Left lung (tissue), 4 donors: ENCODE measurements at regions not wholly inside any gene's neighbourhood (a gene's known extent, or its start where the extent isn't known, plus 50 kb on each side); places are given as distances from the start of the nearest gene placed in this dataset.
"Not testable (repeated sequence)": the region's sequence is repeated elsewhere in the genome, so short reads cannot be mapped to it uniquely, and the experiment has no call there.

ENCODE experiments used
- ATAC-seq: fragments of 200-7000 bp; cut with Tn5 transposase; one replicate; pipeline ENCODE4 v1.9.1; 2020; ENCODE audit warnings: moderate library complexity
- DNase-seq, 4 donors: peaks; one replicate each; pipeline ENCODE4 v3.0.0-alpha.2; 2013 to 2020
- H3K27ac ChIP-seq, 2 donors: fragments of 200-600 bp; sonication (generic) in 1 of 2; one replicate each; pipeline versions ENCODE4 v1.5.0 to v1.8.0; 2020 to 2021
- H3K27me3 ChIP-seq, 2 donors: fragments of 200-600 bp; sonication (generic) in 1 of 2; one replicate each; pipeline versions ENCODE4 v1.5.0 to v1.8.0; 2020 to 2021
- H3K36me3 ChIP-seq, 2 donors: fragments of 200-600 bp; sonication (generic) in 1 of 2; one replicate each; pipeline versions ENCODE4 v1.5.0 to v1.8.0; 2020 to 2021
- H3K4me1 ChIP-seq, 2 donors: fragments of 200-600 bp; one replicate each; pipeline ENCODE4 v1.8.0; 2021
- H3K4me3 ChIP-seq, 2 donors: fragments of 200-600 bp; sonication (generic) in 1 of 2; one replicate each; pipeline versions ENCODE4 v1.5.0 to v1.8.0; 2020 to 2021; ENCODE audit warnings: mild to moderate bottlenecking in 1 of 2
- H3K9me3 ChIP-seq, 2 donors: fragments of 200-600 bp; sonication (generic) in 1 of 2; one replicate each; pipeline versions ENCODE4 v1.5.0 to v1.8.0; 2020 to 2021
- intact Hi-C, 2 donors: fragments of 100-400 bp; cut with DNase I; formaldehyde crosslinking; loops; one replicate each; pipeline versions ENCODE4 v1.11.2 to v1.14.2; 2022
- TF ChIP-seq, protein P1 (sequence below), 2 donors: fragments of 200-600 bp; sonication (generic) in 1 of 2; IDR thresholded peaks; one replicate each; pipeline versions ENCODE4 v1.5.0 to v1.8.0; 2021; ENCODE audit warnings: antibody characterized with exemption in 2 of 2
- donor health status: DM: no; HTN: yes; CAD: no.
- donor health status: DM: no; HTN: no; CAD: no.

- ATAC-seq = no peak
- Histone ChIP-seq H3K27ac (no peak overlapping the region), H3K36me3 (no peaks in the 10 kb centered on the region)
Measured at GRCh38 chr9:65449423-65449822, 164.4 kb upstream of the FOXD4L5 start.

GRCh38 chr9:65447146-65447545 is 162.1 kb upstream of the FOXD4L5 start:
- H3K27ac ChIP-seq, H3K4me1 ChIP-seq, H3K36me3 ChIP-seq, H3K4me3 ChIP-seq, H3K9me3 ChIP-seq, H3K27me3 ChIP-seq, ATAC-seq, intact Hi-C loops, DNase-seq: not testable (repeated sequence)

More at GRCh38 chr9:65449423-65449822, 164.4 kb upstream of the FOXD4L5 start:
- no peak overlapping the region for H3K4me3 ChIP-seq
- DNase-seq = no peak
- peaks cover 0 to 10% of the 10 kb centered on the region in 2 donors for H3K9me3 ChIP-seq
- intact Hi-C loops = no loop called here
- no peaks in the 10 kb centered on the region for H3K27me3 ChIP-seq
- TF ChIP-seq, protein P1, sequence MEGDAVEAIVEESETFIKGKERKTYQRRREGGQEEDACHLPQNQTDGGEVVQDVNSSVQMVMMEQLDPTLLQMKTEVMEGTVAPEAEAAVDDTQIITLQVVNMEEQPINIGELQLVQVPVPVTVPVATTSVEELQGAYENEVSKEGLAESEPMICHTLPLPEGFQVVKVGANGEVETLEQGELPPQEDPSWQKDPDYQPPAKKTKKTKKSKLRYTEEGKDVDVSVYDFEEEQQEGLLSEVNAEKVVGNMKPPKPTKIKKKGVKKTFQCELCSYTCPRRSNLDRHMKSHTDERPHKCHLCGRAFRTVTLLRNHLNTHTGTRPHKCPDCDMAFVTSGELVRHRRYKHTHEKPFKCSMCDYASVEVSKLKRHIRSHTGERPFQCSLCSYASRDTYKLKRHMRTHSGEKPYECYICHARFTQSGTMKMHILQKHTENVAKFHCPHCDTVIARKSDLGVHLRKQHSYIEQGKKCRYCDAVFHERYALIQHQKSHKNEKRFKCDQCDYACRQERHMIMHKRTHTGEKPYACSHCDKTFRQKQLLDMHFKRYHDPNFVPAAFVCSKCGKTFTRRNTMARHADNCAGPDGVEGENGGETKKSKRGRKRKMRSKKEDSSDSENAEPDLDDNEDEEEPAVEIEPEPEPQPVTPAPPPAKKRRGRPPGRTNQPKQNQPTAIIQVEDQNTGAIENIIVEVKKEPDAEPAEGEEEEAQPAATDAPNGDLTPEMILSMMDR (IDR thresholded peaks at IDR 0.05) = no peak
- H3K4me1 ChIP-seq = no peaks in the 10 kb centered on the region

GRCh38 chr9:65445991-65446390 is 161.0 kb upstream of the FOXD4L5 start:
- DNase-seq, ATAC-seq, H3K27me3 ChIP-seq, H3K36me3 ChIP-seq, H3K4me3 ChIP-seq, H3K4me1 ChIP-seq, H3K27ac ChIP-seq, intact Hi-C loops: not testable (repeated sequence)
- peaks cover 0 to 11% of the 10 kb centered on the region in 2 donors for H3K9me3 ChIP-seq

- intact Hi-C loops = no loop called here
- Histone ChIP-seq H3K27ac (no peak overlapping the region), H3K9me3 (peaks cover 0 to 10% of the 10 kb centered on the region in 2 donors), H3K4me1 (no peaks in the 10 kb centered on the region), H3K27me3 (no peaks in the 10 kb centered on the region), H3K4me3 (no peak overlapping the region), H3K36me3 (no peaks in the 10 kb centered on the region)
- DNase-seq = no peak
- TF ChIP-seq, protein P1 (IDR thresholded peaks at IDR 0.05) = no peak
- no peak for ATAC-seq
Measured at GRCh38 chr9:65444943-65445342, 159.9 kb upstream of the FOXD4L5 start.

- DNase-seq, H3K4me3 ChIP-seq, H3K36me3 ChIP-seq, H3K27me3 ChIP-seq, H3K4me1 ChIP-seq, ATAC-seq, H3K27ac ChIP-seq, intact Hi-C loops: not testable (repeated sequence)
- H3K9me3 ChIP-seq = peaks cover 0 to 10% of the 10 kb centered on the region in 2 donors
Measured at GRCh38 chr9:65442116-65442515, 157.1 kb upstream of the FOXD4L5 start.

DNA sequence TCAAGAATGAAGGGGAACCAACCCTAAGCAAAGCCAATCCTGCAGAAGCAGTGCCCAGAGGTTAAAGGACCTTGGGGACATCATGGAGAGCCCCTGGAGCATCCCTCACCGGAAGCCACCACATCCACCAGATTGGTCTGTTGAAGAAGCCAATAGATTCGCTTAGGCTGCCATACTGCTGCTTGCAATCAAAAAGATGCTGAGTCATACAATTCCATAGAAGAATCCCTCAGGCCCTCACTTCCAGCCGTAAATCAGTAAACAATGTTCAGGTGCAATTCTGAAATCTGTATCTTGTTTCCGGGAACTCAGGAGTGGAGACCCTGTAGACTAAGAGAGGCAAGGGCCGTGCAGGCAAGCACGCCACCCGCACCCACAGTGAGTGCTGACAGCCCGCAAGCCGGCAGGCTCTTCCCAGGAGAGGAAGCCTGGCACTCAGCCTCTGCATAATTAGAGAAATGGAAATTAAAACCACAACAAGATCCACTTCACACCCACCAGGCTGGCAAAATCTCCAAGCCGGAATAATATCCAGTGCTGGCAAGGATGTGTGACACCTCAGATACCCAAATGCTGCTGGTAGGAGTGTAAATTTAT is 156.4 kb upstream of the FOXD4L5 start:
- intact Hi-C loops, H3K27ac ChIP-seq, H3K36me3 ChIP-seq, H3K4me1 ChIP-seq, ATAC-seq, DNase-seq, H3K27me3 ChIP-seq, H3K4me3 ChIP-seq: not testable (repeated sequence)
- peaks cover 0 to 12% of the 10 kb centered on the region in 2 donors for H3K9me3 ChIP-seq

DNA sequence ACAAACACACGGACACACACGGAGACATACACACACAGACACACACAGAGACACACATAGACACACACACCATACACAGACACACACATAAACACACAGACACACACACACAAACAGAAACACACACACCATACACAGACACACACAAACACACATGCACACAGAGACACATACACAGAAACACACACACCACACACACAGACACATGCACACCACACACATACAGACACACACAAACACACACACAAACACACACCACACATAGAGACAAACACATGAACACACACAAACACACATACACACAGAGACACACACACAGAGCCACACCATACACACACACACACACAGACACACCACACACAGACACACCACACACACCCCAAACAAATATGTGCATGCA is 152.7 kb upstream of the FOXD4L5 start:
- intact Hi-C loops = no loop called here
- H3K27me3 ChIP-seq = no peaks in the 10 kb centered on the region
- no peak overlapping the region for H3K4me3 ChIP-seq
- DNase-seq = no peak
- H3K9me3 ChIP-seq = peaks cover 0 to 28% of the 10 kb centered on the region in 2 donors
- TF ChIP-seq, protein P1 (IDR thresholded peaks at IDR 0.05) = no peak
- no peaks in the 10 kb centered on the region for H3K36me3 ChIP-seq
- H3K27ac ChIP-seq = no peak overlapping the region
- H3K4me1 ChIP-seq = no peaks in the 10 kb centered on the region
- ATAC-seq = no peak
